ENCODE measurements at regions not wholly inside any gene's neighbourhood (a gene's known extent, or its start where the extent isn't known, plus 50 kb on each side); places are given as distances from the start of the nearest gene placed in this dataset.
"Not testable (repeated sequence)": the region's sequence is repeated elsewhere in the genome, so short reads cannot be mapped to it uniquely, and the experiment has no call there.

- Histone ChIP-seq H3K4me3 (no peak overlapping the region), H3K36me3 (no peaks in the 10 kb centered on the region), H3K4me1 (no peaks in the 10 kb centered on the region), H3K9me3 (no peaks in the 10 kb centered on the region), H3K27ac (replicated peaks in 1 of 4) (no peak overlapping the region), H3K27me3 (no peaks in the 10 kb centered on the region)
- intact Hi-C loops (cut with DNase I), result loop anchor here (10.0 kb wide), 1 partner anchor 83 kb away; no protein-coding TSS in a partner anchor
- WGBS, result 94% methylated on average over 11 of the region's 11 CpGs
- no peak for DNase-seq (ENCODE audit: extremely low spot score)
- TF ChIP-seq POLR2A (IDR thresholded peaks at IDR 0.05; ENCODE audit: low read depth) (no peak), EP300 (IDR thresholded peaks at IDR 0.05) (no peak), POLR2AphosphoS5 (IDR thresholded peaks at IDR 0.05) (no peak), CTCF (IDR thresholded peaks at IDR 0.05) (no peak)
These were observed 112.2 kb upstream of the SULF2 start for GRCh38 chr20:47897461-47897860.

DNA sequence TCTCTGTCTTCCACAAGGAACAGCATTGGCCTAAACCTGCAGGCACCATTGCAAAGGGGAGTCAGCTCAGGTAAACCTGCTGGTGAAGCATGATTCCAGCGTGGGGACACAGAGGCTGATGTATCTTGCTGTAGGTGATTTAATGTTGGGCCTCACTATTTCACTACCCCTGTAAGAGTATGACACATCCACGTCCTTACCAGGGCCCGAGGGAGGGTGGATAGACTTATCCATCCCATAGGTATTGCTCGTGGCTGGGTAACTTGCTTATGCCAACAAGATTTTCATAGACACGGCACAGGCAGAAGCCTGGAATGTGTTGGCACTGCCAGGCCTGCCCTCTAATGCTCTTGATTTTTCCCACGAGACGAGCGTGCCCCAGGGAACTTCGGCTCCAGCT lies 107.4 kb upstream of the SULF2 start:
- H3K36me3 ChIP-seq; H3K4me3 ChIP-seq; DNase-seq (ENCODE audit: extremely low spot score); H3K27ac ChIP-seq (replicated peaks in 1 of 4); H3K4me1 ChIP-seq; H3K9me3 ChIP-seq; H3K27me3 ChIP-seq: not testable (repeated sequence)
- 83% methylated on average over 1 of the region's 9 CpGs for WGBS
- intact Hi-C loops (cut with DNase I), result loop anchor here (10.0 kb wide), 1 partner anchor 78 kb away; no protein-coding TSS in a partner anchor

GRCh38 chr20:47890708-47891107 lies 105.4 kb upstream of the SULF2 start:
- H3K36me3 ChIP-seq; H3K27me3 ChIP-seq; H3K4me1 ChIP-seq; H3K27ac ChIP-seq (replicated peaks in 1 of 4); H3K4me3 ChIP-seq; DNase-seq (ENCODE audit: extremely low spot score); H3K9me3 ChIP-seq: not testable (repeated sequence)
- 100% methylated on average over 1 of the region's 5 CpGs for WGBS
- intact Hi-C loops (cut with DNase I), result loop anchor here (10.0 kb wide), 1 partner anchor 76 kb away; no protein-coding TSS in a partner anchor

GRCh38 chr20:47889751-47890150 lies 104.5 kb upstream of the SULF2 start:
- H3K4me3 ChIP-seq; DNase-seq (ENCODE audit: extremely low spot score); H3K36me3 ChIP-seq; H3K9me3 ChIP-seq; H3K27ac ChIP-seq (replicated peaks in 1 of 4); H3K4me1 ChIP-seq; H3K27me3 ChIP-seq: not testable (repeated sequence)
- intact Hi-C loops (cut with DNase I), result loop anchor here (10.0 kb wide), 1 partner anchor 75 kb away; no protein-coding TSS in a partner anchor
- 81% methylated on average over 4 of the region's 12 CpGs for WGBS

DNA sequence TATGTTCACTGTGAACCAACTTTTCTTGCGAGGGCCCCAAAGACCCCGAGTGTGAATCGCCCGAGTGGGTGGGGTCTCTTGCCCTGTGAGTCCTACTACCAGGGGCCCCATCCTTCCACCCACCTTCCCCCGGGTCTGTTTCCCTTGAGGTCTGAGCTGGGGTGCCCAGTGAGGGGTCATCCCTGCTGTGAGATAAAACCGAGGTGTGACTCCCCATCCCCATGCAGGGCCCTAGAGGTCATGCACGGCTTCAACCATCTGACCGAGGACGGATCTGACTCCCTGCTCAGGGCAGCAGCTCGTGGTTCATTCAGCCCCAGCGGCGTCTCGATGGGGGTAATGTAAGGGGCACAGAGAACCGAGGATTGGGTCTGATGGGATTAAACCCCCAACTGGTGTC lies 103.1 kb upstream of the SULF2 start:
- TF ChIP-seq EP300 (IDR thresholded peaks at IDR 0.05) (no peak), POLR2A (IDR thresholded peaks at IDR 0.05; ENCODE audit: low read depth) (no peak), POLR2AphosphoS5 (IDR thresholded peaks at IDR 0.05) (no peak), CTCF (IDR thresholded peaks at IDR 0.05) (no peak)
- H3K27me3 ChIP-seq, result no peaks in the 10 kb centered on the region
- no peak for DNase-seq (ENCODE audit: extremely low spot score)
- WGBS, result 90% methylated on average over 13 of the region's 14 CpGs
- no peaks in the 10 kb centered on the region for H3K9me3 ChIP-seq
- H3K36me3 ChIP-seq, result no peaks in the 10 kb centered on the region
- H3K27ac ChIP-seq (replicated peaks in 1 of 4), result no peak overlapping the region
- H3K4me3 ChIP-seq, result no peak overlapping the region
- H3K4me1 ChIP-seq, result no peaks in the 10 kb centered on the region
- intact Hi-C loops (cut with DNase I), result no loop called here

DNA sequence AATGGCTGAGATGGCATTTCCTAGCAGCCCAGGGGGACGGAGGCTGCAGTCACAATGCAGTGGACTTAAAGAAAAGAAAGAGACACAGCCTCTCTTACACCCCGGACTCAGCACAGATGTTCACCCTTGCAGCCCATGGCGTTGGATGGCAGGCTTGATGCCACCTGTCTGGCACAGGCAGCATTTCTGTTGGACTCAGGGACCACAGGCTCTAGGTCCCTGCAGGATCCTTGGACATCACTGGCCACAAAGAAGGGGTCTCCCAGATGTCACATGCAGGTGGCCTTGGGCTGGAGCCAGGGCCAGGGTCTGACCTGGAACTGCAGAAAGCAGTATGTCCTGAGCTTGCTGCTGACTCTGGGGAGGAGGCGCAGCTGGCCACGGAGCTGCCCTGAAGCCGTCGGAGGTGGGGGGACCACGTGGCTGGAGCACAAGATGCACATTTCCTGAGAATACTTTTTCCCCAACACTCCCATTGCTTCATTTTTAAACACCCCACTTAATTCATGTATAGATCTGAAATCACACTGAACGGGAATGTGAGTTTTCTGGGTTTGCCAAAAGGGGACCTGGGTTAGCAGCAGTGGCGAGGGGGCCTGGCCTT lies 102.3 kb upstream of the SULF2 start:
- no peaks in the 10 kb centered on the region for H3K4me1 ChIP-seq
- H3K4me3 ChIP-seq, result no peak overlapping the region
- no peaks in the 10 kb centered on the region for H3K36me3 ChIP-seq
- WGBS, result 88% methylated on average over 10 of the region's 10 CpGs
- no peak overlapping the region for H3K27ac ChIP-seq (replicated peaks in 1 of 4)
- no peaks in the 10 kb centered on the region for H3K27me3 ChIP-seq
- no peaks in the 10 kb centered on the region for H3K9me3 ChIP-seq
- intact Hi-C loops (cut with DNase I), result no loop called here
- TF ChIP-seq POLR2AphosphoS5 (IDR thresholded peaks at IDR 0.05) (no peak), EP300 (IDR thresholded peaks at IDR 0.05) (no peak), CTCF (IDR thresholded peaks at IDR 0.05) (no peak), POLR2A (IDR thresholded peaks at IDR 0.05; ENCODE audit: low read depth) (no peak)
- DNase-seq (ENCODE audit: extremely low spot score), result no peak
